Suprapubic skin (tissue), 4 donors: ENCODE measurements at regions not wholly inside any gene's neighbourhood (a gene's known extent, or its start where the extent isn't known, plus 50 kb on each side); places are given as distances from the start of the nearest gene placed in this dataset.

Experiments used
- POLR2A ChIP-seq, 2 donors: fragments of 450-650 bp; IDR thresholded peaks; one replicate each; pipeline ENCODE4 v1.6.1; 2017; ENCODE audit warnings: antibody characterized with exemption in 2 of 2, mild to moderate bottlenecking in 2 of 2, moderate library complexity in 2 of 2
- POLR2AphosphoS5 ChIP-seq, 3 donors: sonication (generic); formaldehyde crosslinking; IDR thresholded peaks; one replicate each; pipeline ENCODE4 v1.6.1; 2017; ENCODE audit warnings: antibody characterized with exemption in 3 of 3
- TF ChIP-seq, protein P1 (sequence below), 2 donors: fragments of 200-600 bp in 1 of 2; fragments of 450-650 bp in 1 of 2; sonication (generic) in 1 of 2; IDR thresholded peaks; one replicate each; pipeline ENCODE4 v1.5.1; 2016 to 2019; ENCODE audit warnings: antibody characterized with exemption in 2 of 2, mild to moderate bottlenecking in 1 of 2, moderate library complexity in 1 of 2

DNA sequence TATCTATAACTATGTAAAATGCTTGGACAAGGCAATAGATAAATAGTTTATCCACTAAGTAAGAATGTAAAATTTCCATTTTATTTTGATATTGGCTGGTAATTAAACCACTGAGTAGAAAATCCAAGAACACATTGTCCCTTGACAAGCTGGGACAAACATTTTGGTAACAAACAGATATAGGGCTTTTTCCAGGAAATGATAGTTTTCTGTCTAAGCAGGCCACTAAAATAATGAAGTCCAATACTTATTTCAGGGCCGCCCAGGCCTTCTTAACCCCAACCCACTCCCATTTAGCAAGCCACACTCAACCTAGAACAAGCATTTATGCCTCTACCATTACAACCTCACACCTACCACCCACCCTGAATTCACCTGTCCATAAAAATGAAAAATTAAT, 368.6 kb downstream of the PRELID2 start:
- TF ChIP-seq, protein P1, sequence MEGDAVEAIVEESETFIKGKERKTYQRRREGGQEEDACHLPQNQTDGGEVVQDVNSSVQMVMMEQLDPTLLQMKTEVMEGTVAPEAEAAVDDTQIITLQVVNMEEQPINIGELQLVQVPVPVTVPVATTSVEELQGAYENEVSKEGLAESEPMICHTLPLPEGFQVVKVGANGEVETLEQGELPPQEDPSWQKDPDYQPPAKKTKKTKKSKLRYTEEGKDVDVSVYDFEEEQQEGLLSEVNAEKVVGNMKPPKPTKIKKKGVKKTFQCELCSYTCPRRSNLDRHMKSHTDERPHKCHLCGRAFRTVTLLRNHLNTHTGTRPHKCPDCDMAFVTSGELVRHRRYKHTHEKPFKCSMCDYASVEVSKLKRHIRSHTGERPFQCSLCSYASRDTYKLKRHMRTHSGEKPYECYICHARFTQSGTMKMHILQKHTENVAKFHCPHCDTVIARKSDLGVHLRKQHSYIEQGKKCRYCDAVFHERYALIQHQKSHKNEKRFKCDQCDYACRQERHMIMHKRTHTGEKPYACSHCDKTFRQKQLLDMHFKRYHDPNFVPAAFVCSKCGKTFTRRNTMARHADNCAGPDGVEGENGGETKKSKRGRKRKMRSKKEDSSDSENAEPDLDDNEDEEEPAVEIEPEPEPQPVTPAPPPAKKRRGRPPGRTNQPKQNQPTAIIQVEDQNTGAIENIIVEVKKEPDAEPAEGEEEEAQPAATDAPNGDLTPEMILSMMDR (IDR thresholded peaks at IDR 0.05), result no peak
- no peak for TF ChIP-seq POLR2AphosphoS5 (IDR thresholded peaks at IDR 0.05)
- no peak for TF ChIP-seq POLR2A (IDR thresholded peaks at IDR 0.05)
